ENCODE measurements at regions not wholly inside any gene's neighbourhood (a gene's known extent, or its start where the extent isn't known, plus 50 kb on each side); places are given as distances from the start of the nearest gene placed in this dataset.

- no peak for TF ChIP-seq CTCF (IDR thresholded peaks at IDR 0.05; ENCODE audit: low read length)
- no peak for TF ChIP-seq EZH2 (IDR thresholded peaks at IDR 0.05; ENCODE audit: borderline replicate concordance, low read length)
These were observed 147.5 kb downstream of the RRAGC start for GRCh38 chr1:38712046-38712445.

Measured in OCI-LY1 (cell line).